ENCODE measurements at regions not wholly inside any gene's neighbourhood (a gene's known extent, or its start where the extent isn't known, plus 50 kb on each side); places are given as distances from the start of the nearest gene placed in this dataset.
"Not testable (repeated sequence)": the region's sequence is repeated elsewhere in the genome, so short reads cannot be mapped to it uniquely, and the experiment has no call there.

- H3K36me3 Mint-ChIP-seq (ENCODE audit: low read depth) = no peaks in the 10 kb centered on the region
- DNase-seq = no peak
- no peaks in the 10 kb centered on the region for H3K4me1 Mint-ChIP-seq
- ATAC-seq = no peak
- no peak overlapping the region for H3K27ac Mint-ChIP-seq
- peaks cover 18% of the 10 kb centered on the region for H3K9me3 Mint-ChIP-seq
- H3K27me3 Mint-ChIP-seq = no peaks in the 10 kb centered on the region
- no peak overlapping the region for H3K4me3 Mint-ChIP-seq
Observed at GRCh38 chr1:106277786-106278185, 778.7 kb upstream of the PRMT6 start.

- Mint-ChIP-seq H3K4me3 (no peak overlapping the region), H3K27me3 (no peaks in the 10 kb centered on the region), H3K27ac (no peak overlapping the region), H3K36me3 (ENCODE audit: low read depth) (no peaks in the 10 kb centered on the region), H3K4me1 (no peaks in the 10 kb centered on the region), H3K9me3 (peaks cover 18% of the 10 kb centered on the region)
- ATAC-seq (no peak), DNase-seq (no peak)
Observed at GRCh38 chr1:106278716-106279115, 777.8 kb upstream of the PRMT6 start.

DNA sequence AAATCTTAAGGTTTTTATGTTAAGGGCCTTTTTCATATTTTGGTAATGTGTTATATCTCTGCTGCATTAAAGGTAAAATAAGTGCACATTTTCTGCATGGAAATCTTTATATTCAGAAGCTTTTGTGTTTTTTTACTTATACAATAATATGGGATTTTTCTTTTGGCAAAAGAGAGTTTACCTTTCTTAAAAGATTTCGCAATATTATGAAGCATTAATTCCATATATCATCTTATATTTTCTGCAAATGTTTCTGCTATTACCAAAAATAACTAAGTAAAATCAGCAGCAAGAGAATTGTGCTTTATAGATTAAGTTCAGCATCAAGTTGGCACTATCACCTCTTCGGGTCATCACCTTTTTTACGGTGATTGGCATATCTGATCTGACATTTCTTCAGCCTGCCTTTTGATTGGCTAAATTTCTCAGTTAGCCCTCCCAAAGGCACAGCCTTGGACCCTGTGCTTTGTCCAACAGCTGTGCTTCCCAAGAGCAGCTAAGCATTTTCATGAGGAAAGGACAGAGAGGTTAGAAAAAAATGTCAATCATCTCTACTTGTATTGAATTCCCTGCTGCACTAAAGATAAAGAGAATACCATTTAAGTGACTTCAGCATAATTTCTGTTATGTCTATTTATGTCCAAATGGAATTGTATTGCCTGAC is 767.1 kb upstream of the PRMT6 start:
- Mint-ChIP-seq H3K4me1 (no peaks in the 10 kb centered on the region), H3K27me3 (no peaks in the 10 kb centered on the region)

GRCh38 chr1:106290805-106291501 is 765.5 kb upstream of the PRMT6 start:
- Mint-ChIP-seq H3K4me3 (no peak overlapping the region), H3K36me3 (ENCODE audit: low read depth) (no peaks in the 10 kb centered on the region), H3K9me3 (peaks cover 8% of the 10 kb centered on the region), H3K4me1 (no peaks in the 10 kb centered on the region), H3K27ac (no peak overlapping the region), H3K27me3 (no peaks in the 10 kb centered on the region)
- DNase-seq (no peak), ATAC-seq (no peak)

More for the DNA sequence above, 767.1 kb upstream of the PRMT6 start:
- ATAC-seq (no peak), DNase-seq (no peak)
- no peak overlapping the region for H3K4me3 Mint-ChIP-seq
- no peak overlapping the region for H3K27ac Mint-ChIP-seq
- peaks cover 16% of the 10 kb centered on the region for H3K9me3 Mint-ChIP-seq
- no peaks in the 10 kb centered on the region for H3K36me3 Mint-ChIP-seq (ENCODE audit: low read depth)

DNA sequence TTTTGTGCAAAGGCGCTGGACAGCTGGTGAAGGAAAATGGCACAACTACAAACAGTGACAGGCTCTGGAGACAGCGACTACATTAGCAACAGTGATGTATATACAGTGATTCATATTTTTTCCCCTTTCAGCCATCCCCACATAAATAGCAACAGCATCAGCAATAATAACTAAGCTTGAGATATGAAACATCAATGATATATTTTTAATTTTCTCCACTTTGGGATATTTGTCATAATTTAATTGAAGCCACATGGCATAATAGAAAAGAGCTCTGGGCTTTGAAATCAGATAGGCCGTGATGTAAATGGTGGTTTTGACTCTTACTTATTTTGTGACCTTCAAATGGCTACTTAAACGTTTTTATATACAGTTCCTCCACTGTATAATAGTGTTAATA is 764.3 kb upstream of the PRMT6 start:
- Mint-ChIP-seq H3K27me3 (no peaks in the 10 kb centered on the region), H3K4me1 (no peaks in the 10 kb centered on the region), H3K36me3 (ENCODE audit: low read depth) (no peaks in the 10 kb centered on the region), H3K27ac (no peak overlapping the region), H3K4me3 (no peak overlapping the region), H3K9me3 (peaks cover 3% of the 10 kb centered on the region)
- ATAC-seq (no peak), DNase-seq (no peak)

- Mint-ChIP-seq H3K4me1 (no peaks in the 10 kb centered on the region), H3K36me3 (ENCODE audit: low read depth) (no peaks in the 10 kb centered on the region), H3K4me3 (no peak overlapping the region), H3K27me3 (no peaks in the 10 kb centered on the region), H3K9me3 (peaks cover 8% of the 10 kb centered on the region), H3K27ac (no peak overlapping the region)
- DNase-seq (no peak), ATAC-seq (no peak)
Observed at GRCh38 chr1:106296431-106296830, 760.0 kb upstream of the PRMT6 start.

- no peaks in the 10 kb centered on the region for H3K36me3 Mint-ChIP-seq (ENCODE audit: low read depth)
- no peaks in the 10 kb centered on the region for H3K4me1 Mint-ChIP-seq
- no peak overlapping the region for H3K4me3 Mint-ChIP-seq
- DNase-seq (no peak), ATAC-seq (no peak)
- H3K9me3 Mint-ChIP-seq = peaks cover 17% of the 10 kb centered on the region
- H3K27ac Mint-ChIP-seq = no peak overlapping the region
- no peaks in the 10 kb centered on the region for H3K27me3 Mint-ChIP-seq
Observed at GRCh38 chr1:106304106-106304505, 752.4 kb upstream of the PRMT6 start.

- Mint-ChIP-seq H3K27me3 (no peaks in the 10 kb centered on the region), H3K36me3 (ENCODE audit: low read depth) (no peaks in the 10 kb centered on the region), H3K4me1 (no peaks in the 10 kb centered on the region), H3K9me3 (peaks cover 28% of the 10 kb centered on the region), H3K27ac (no peak overlapping the region), H3K4me3 (no peak overlapping the region)
- ATAC-seq (no peak), DNase-seq (no peak)
Observed at GRCh38 chr1:106319612-106320011, 736.9 kb upstream of the PRMT6 start.

GRCh38 chr1:106325600-106325999 is 730.9 kb upstream of the PRMT6 start:
- no peaks in the 10 kb centered on the region for H3K4me1 Mint-ChIP-seq
- ATAC-seq (no peak), DNase-seq (no peak)
- H3K4me3 Mint-ChIP-seq = no peak overlapping the region
- peaks cover 2% of the 10 kb centered on the region for H3K9me3 Mint-ChIP-seq
- H3K27me3 Mint-ChIP-seq = no peaks in the 10 kb centered on the region
- no peaks in the 10 kb centered on the region for H3K36me3 Mint-ChIP-seq (ENCODE audit: low read depth)
- no peak overlapping the region for H3K27ac Mint-ChIP-seq

- H3K9me3 Mint-ChIP-seq = peaks cover 28% of the 10 kb centered on the region
- H3K4me1 Mint-ChIP-seq = no peaks in the 10 kb centered on the region
- no peak for DNase-seq
- H3K4me3 Mint-ChIP-seq = no peak overlapping the region
- H3K27me3 Mint-ChIP-seq = no peaks in the 10 kb centered on the region
- H3K36me3 Mint-ChIP-seq (ENCODE audit: low read depth) = no peaks in the 10 kb centered on the region
- no peak for ATAC-seq
- H3K27ac Mint-ChIP-seq = no peak overlapping the region
Observed at GRCh38 chr1:106344494-106344893, 712.0 kb upstream of the PRMT6 start.

DNA sequence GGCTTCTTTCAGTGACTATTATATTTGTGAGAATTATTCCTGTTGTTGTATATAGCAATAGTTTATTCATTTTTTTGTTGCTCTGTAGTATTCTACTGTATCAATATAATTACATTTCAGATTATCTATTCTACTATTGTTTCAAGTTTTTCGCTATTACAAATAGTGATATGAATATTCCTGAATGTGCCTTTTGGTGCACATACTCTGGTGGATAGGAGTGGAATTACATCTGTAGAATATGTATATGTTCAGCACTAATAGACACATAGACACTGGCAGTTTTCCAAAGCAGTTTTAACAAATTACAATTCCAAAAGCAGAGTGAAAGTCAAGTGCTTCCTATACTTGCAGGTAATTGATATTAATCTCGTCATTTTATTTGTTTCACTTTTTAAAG is 696.2 kb upstream of the PRMT6 start:
- Mint-ChIP-seq H3K9me3 (peaks cover 32% of the 10 kb centered on the region), H3K36me3 (ENCODE audit: low read depth) (no peaks in the 10 kb centered on the region), H3K27ac (no peak overlapping the region), H3K4me3 (no peak overlapping the region), H3K27me3 (no peaks in the 10 kb centered on the region), H3K4me1 (no peaks in the 10 kb centered on the region)
- DNase-seq = no peak
- ATAC-seq = no peak

GRCh38 chr1:106366627-106367319 is 689.7 kb upstream of the PRMT6 start:
- Mint-ChIP-seq H3K4me3 (no peak overlapping the region), H3K27me3 (no peaks in the 10 kb centered on the region), H3K4me1 (no peaks in the 10 kb centered on the region), H3K9me3 (no peaks in the 10 kb centered on the region), H3K36me3 (ENCODE audit: low read depth) (no peaks in the 10 kb centered on the region), H3K27ac (no peak overlapping the region)
- no peak for DNase-seq
- no peak for ATAC-seq

DNA sequence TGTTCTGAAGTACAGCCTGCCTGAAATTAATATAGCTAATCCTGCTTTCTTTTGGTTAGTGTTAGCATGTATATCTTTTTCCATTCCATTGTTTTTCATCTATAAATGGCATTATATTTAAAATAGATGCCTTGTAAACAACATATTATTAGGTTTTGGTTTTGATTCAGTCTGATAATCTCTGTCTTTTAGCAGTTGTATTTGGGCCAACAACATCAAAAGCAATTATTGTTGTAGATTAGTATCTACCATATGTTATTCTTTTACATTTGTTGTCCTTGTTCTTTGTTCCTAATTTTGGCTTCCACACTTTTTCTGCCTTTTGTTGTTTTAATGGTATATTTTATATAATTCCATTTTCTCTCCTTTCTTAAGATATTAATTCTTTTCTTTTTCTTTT is 678.2 kb upstream of the PRMT6 start:
- no peak overlapping the region for H3K27ac Mint-ChIP-seq
- DNase-seq (no peak), ATAC-seq (no peak)
- no peaks in the 10 kb centered on the region for H3K36me3 Mint-ChIP-seq (ENCODE audit: low read depth)
- no peaks in the 10 kb centered on the region for H3K4me1 Mint-ChIP-seq
- H3K9me3 Mint-ChIP-seq = peaks cover 20% of the 10 kb centered on the region
- no peaks in the 10 kb centered on the region for H3K27me3 Mint-ChIP-seq
- H3K4me3 Mint-ChIP-seq = no peak overlapping the region

GRCh38 chr1:106380772-106381171 is 675.7 kb upstream of the PRMT6 start:
- Mint-ChIP-seq H3K27me3 (no peaks in the 10 kb centered on the region), H3K4me1 (no peaks in the 10 kb centered on the region), H3K27ac (no peak overlapping the region), H3K9me3 (peaks cover 9% of the 10 kb centered on the region), H3K36me3 (ENCODE audit: low read depth) (no peaks in the 10 kb centered on the region), H3K4me3 (no peak overlapping the region)
- ATAC-seq (no peak), DNase-seq (no peak)

DNA sequence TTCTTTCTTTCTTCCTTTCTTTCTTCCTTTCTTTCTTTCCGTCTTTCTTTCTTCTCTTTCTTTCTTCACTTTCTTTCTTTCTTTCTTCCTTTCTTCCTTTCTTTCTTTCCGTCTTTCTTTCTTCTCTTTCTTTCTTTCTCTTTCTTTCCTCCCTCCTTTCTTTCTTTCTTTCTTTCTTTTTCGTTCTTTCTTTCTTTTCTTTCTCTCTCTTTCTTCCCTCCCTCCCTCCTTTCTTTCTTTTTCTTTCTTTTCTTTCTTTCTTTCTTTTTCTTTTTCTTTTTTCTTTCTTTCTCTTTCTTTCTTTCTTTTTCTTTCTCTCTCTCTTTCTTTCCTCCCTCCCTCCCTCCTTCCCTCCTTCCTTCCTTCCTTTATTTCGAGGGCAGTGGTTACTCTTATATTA is 667.3 kb upstream of the PRMT6 start:
- not testable (repeated sequence) for ATAC-seq, H3K4me3 Mint-ChIP-seq

More for the DNA sequence above, 667.3 kb upstream of the PRMT6 start:
- H3K4me1 Mint-ChIP-seq; DNase-seq; H3K36me3 Mint-ChIP-seq (ENCODE audit: low read depth); H3K27ac Mint-ChIP-seq; H3K27me3 Mint-ChIP-seq: not testable (repeated sequence)
- H3K9me3 Mint-ChIP-seq = peaks cover 23% of the 10 kb centered on the region
